HG03354 (cell line): ENCODE measurements at regions not wholly inside any gene's neighbourhood (a gene's known extent, or its start where the extent isn't known, plus 50 kb on each side); places are given as distances from the start of the nearest gene placed in this dataset.

ENCODE experiments used
- ATAC-seq: cut with Tn5 transposase; IDR thresholded peaks from one replicate; pipeline ENCODE4 v1.9.1; 2021; ENCODE audit warnings: mild to moderate bottlenecking; ENCODE audit not compliant: unreplicated experiment, poor library complexity, severe bottlenecking

GRCh38 chr4:22130741-22131140, 182.2 kb upstream of the KCNIP4 start:
- no peak for ATAC-seq

- ATAC-seq = no peak
Measured at GRCh38 chr4:22129454-22130029, 181.0 kb upstream of the KCNIP4 start.

DNA sequence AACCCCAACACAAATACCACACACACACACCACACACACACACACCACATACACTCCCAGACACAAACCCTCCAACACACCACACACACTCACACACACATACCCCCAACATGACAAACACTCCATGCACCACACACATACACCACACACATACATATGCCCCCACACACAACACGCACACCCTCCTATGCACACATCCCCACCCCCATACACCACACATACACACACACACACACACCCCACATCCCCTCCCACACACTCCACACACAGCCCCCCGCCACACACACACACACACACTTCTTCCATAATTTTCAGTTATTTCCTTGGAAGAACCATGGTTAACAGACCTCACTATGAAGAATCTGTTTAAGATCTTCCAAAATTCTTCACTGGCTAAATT, 173.5 kb upstream of the KCNIP4 start:
- no peak for ATAC-seq

DNA sequence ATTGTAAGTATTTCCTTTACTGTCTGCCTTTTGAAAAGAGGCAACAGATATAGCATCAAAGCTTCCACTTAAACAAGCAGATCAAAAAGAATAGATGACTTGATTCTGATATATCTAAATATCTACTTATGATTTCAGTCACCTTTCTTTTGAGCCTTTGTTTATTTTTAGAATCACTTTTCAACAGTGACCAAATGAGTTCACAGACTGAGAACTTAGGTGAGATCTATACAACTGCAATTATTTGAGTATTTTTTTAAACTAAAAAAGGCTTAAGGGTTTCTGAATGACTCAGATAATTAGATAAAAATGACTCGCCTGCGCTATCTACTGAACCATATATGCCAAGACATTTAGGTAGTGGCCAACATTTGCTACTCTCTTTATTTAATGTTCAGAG, 166.7 kb upstream of the KCNIP4 start:
- ATAC-seq = no peak

DNA sequence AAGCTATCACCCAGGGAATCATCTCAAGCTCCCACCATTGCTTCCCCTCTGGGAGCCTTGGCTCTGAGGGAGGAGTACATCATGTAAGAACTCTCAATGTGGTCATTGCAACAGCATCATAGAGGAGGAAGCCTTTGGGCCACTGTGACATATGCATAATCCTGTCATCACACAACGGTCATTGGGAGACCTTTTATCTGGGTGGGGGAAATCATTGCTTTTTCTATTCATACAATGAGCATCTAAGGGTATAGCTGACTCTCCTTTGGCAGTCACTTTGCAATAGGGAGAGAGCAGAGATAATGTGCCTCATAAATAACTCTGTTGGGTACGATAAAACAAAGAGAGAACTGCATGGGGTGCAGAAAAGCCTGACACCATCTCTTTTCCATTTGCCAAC, 155.2 kb upstream of the KCNIP4 start:
- no peak for ATAC-seq

- no peak for ATAC-seq
Measured at GRCh38 chr4:22099896-22100295, 151.3 kb upstream of the KCNIP4 start.

GRCh38 chr4:22097596-22097995, 149.0 kb upstream of the KCNIP4 start:
- ATAC-seq = no peak

GRCh38 chr4:22094217-22094616, 145.6 kb upstream of the KCNIP4 start:
- ATAC-seq = no peak

DNA sequence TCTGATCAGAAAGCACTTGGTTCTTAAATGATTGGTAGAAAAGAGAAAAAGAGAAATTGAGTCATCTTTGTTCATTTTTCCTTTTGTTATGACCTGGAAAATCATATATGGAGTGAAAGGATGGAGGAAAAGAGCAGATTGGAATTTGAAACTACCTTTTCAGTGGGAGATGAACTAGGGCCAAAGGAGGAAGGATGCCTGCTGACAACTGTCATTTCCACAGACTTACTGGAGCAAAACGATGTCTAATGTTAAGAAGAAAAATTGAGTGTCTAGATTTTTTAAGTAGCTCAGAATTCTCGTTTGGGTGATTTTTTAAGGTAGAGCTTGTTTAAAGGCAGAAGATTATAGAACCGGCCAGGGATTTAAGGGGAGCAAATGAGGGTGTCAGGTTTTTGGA, 144.6 kb upstream of the KCNIP4 start:
- ATAC-seq = no peak

DNA sequence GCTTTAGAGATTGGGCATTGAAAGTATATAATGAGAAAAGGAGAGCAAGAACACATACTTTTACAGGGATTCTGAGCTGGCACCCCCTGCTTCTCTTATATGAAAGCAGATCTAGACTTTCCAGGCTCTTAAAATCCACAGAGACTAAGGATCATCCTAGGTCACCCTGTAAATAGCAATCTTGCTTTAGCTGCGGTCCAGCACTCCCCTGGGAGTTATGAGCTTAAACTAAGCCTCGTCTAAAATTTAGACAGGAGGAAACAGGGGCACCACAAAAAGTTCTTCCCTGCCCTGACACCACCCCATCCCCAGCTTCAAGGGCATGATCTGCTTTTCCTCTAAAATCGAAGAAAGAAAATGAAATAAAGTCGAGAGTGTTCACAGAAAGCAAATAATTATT, 143.3 kb upstream of the KCNIP4 start:
- ATAC-seq = no peak

- ATAC-seq = no peak
Measured at GRCh38 chr4:22091352-22091717, 142.8 kb upstream of the KCNIP4 start.

DNA sequence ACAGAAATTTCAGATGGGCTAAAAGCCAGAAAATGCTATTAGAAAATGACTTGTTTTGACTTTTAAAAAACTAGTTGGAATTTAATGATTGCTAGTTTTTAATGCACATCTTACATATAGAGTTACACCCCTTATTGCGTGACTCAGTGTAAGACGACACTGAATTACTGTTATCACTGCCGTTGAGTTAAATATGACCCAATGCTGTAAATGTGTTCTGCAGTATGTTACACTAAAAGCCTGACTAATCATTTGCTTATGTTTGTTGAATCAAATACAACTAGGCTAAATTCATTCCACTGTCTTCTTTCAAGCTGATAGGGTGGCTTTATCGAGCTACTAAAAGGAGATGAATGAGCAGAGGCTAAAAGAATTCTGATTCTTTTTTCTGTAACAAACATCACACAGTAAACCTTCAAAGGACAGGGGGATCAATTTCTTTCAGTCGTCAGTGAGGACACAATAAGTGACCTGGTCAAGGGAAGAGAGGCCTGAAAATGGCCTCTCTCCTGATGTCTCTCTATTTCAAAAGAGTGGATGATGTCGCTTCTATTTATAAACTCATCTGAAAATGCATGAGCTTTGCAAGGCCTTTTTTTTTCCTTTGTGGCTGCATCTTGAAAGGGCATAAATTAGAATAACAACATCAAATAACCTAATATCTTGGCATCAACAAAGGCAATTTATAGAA, 142.2 kb upstream of the KCNIP4 start:
- ATAC-seq = no peak

DNA sequence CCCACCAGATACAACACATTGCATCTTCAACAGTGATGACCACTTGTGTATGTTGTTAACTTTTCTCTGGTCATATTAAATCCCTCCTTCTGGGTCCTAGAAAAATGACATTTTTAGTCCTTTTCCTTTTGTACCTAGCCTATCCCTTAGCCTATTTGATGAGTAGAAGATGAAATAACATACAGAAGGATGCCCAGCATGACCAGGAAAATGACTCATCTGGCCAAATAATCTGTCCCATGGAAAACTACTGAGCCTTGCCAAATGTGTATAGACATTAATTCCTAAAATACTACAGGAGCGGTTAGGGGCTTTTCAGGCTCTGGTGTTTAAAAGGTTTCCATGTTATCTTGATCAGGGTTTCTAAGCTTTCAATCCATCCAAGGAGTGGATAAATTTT, 129.0 kb upstream of the KCNIP4 start:
- no peak for ATAC-seq

- no peak for ATAC-seq
Measured at GRCh38 chr4:22072726-22073125, 124.2 kb upstream of the KCNIP4 start.

- no peak for ATAC-seq
Measured at GRCh38 chr4:22072240-22072639, 123.7 kb upstream of the KCNIP4 start.

- ATAC-seq = peak; percentile 95
Measured at GRCh38 chr4:22071749-22072148, 123.2 kb upstream of the KCNIP4 start.

- ATAC-seq = no peak
Measured at GRCh38 chr4:22070256-22070655, 121.7 kb upstream of the KCNIP4 start.

DNA sequence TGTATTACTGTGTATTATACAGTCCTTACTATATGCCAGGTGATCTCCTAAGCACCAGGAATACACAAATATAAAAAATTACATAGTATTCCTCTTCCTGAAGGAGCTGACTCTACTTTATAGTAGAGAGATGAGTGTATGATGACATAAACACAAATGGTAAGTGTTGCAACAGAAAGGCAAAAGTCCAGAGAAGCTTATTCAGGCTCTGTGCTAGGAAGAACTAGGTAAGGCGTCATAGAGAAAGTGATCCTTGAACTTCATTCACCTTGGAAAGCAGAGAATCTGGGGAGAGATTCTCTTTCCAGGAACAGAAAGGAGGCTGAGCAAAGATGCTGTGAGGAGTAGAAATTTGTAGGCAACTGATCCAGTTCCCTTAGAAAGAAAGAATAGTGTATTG, 115.0 kb upstream of the KCNIP4 start:
- ATAC-seq = no peak

DNA sequence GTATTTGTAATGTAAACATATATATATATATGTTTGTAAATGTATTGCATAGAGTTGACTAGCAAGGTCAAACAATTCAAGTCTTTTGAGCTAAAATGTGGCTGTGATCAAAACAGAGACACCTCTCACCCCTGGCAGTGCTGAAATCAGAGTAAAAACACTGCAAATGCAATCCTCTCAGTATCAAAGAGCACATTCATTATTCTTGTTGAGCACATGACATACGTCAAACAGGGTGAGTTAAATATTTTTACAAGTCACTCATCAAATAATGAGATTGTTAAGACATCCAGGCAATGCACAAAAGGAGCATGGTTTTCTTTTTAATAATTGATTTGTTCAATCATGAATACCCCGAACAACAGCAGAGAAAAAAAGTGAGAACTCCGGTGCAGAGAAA, 114.1 kb upstream of the KCNIP4 start:
- ATAC-seq = no peak

DNA sequence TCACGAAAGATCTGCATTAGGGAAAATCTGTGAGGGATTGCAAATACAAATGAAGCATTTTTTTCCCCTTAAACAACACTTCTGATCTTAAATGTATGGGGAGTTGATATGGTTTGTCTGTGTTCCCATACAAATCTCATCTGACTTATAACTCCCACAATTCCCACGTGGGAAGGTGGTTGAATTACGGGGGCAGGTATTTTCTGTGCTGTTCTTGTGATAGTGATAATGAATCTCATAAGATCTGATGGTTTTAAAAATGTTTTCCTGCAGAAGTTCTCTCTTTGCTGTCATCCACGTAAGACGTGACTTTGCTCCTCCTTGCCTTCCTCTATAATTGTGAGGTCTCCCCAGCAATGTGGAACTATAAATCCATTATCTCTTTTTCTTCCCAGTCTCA, 107.4 kb upstream of the KCNIP4 start:
- ATAC-seq = no peak

GRCh38 chr4:22052076-22052475, 103.5 kb upstream of the KCNIP4 start:
- no peak for ATAC-seq

GRCh38 chr4:22048323-22048722, 99.8 kb upstream of the KCNIP4 start:
- ATAC-seq = no peak
